OCI-M2 (cell line): ENCODE measurements at regions not wholly inside any gene's neighbourhood (a gene's known extent, or its start where the extent isn't known, plus 50 kb on each side); places are given as distances from the start of the nearest gene placed in this dataset.
"Not testable (repeated sequence)": the region's sequence is repeated elsewhere in the genome, so short reads cannot be mapped to it uniquely, and the experiment has no call there.

Experiments
- DNase-seq: peaks from one replicate; lab custom pipeline; 2025; ENCODE audit not compliant: unreplicated experiment; lab: John Stamatoyannopoulos, UW

- DNase-seq = no peak
Measured at GRCh38 chr5:16987776-16988175, 51.7 kb upstream of the MYO10 start.

- not testable (repeated sequence) for DNase-seq
Measured at GRCh38 chr5:16990817-16991520, 54.9 kb upstream of the MYO10 start.

GRCh38 chr5:16992006-16992405 is 55.9 kb upstream of the MYO10 start:
- no peak for DNase-seq

- no peak for DNase-seq
Measured at GRCh38 chr5:16992444-16992843, 56.4 kb upstream of the MYO10 start.

- DNase-seq = no peak
Measured at GRCh38 chr5:16994565-16994964, 58.5 kb upstream of the MYO10 start.

GRCh38 chr5:16995372-16995771 is 59.3 kb upstream of the MYO10 start:
- DNase-seq = no peak

- DNase-seq = no peak
Measured at GRCh38 chr5:17000291-17000939, 64.3 kb upstream of the MYO10 start.

GRCh38 chr5:17001428-17001827 is 65.3 kb upstream of the MYO10 start:
- DNase-seq = no peak

GRCh38 chr5:17004441-17005106 is 68.5 kb upstream of the MYO10 start:
- DNase-seq = no peak

- DNase-seq = no peak
Measured at GRCh38 chr5:17005107-17005828, 69.2 kb upstream of the MYO10 start.

GRCh38 chr5:17012289-17012688 is 76.2 kb upstream of the MYO10 start:
- DNase-seq = no peak

- DNase-seq = no peak
Measured at GRCh38 chr5:17014686-17015085, 78.6 kb upstream of the MYO10 start.

- no peak for DNase-seq
Measured at GRCh38 chr5:17018871-17019270, 82.8 kb upstream of the MYO10 start.

GRCh38 chr5:17019324-17019723 is 83.2 kb upstream of the MYO10 start:
- no peak for DNase-seq

- DNase-seq = no peak
Measured at GRCh38 chr5:17020678-17021601, 84.9 kb upstream of the MYO10 start.

GRCh38 chr5:17021602-17021932 is 85.5 kb upstream of the MYO10 start:
- DNase-seq = no peak

- no peak for DNase-seq
Measured at GRCh38 chr5:17022296-17022695, 86.2 kb upstream of the MYO10 start.

- no peak for DNase-seq
Measured at GRCh38 chr5:17024686-17025180, 88.6 kb upstream of the MYO10 start.

- DNase-seq = not testable (repeated sequence)
Measured at GRCh38 chr5:17031659-17032277, 95.7 kb upstream of the MYO10 start.
